ENCODE measurements at regions not wholly inside any gene's neighbourhood (a gene's known extent, or its start where the extent isn't known, plus 50 kb on each side); places are given as distances from the start of the nearest gene placed in this dataset.

DNA sequence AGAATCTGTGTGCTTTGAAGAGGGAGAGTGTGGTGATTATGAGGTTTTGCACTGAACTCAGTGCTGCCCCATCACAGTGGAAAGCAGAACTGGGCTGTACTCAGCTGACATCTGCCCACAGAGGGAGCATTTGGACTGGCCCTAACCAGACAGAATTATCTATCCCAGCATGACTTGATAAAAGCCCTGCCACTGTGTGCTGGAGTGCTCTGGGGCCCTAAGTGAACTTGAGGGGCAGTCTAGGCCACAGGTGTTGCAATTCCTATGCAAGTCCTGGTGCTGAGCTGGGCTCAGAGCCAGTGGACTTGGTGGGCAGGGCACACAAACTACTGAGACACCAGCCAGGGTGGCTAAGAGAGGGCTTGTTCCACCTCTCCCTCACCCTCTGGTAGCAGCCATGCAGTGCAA lies 269.2 kb upstream of the CTNNB1 start:
- Histone ChIP-seq H3K27ac (ENCODE audit: control insufficient read depth, insufficient read depth, low read length) (no peak overlapping the region), H3K27me3 (ENCODE audit: control insufficient read depth, extremely low read depth, insufficient read depth, low read length) (peaks cover 11% of the 10 kb centered on the region), H2AFZ (ENCODE audit: control insufficient read depth, low read length) (no peak overlapping the region), H3K9me1 (ENCODE audit: control insufficient read depth, extremely low read depth, insufficient read depth, low read length) (no peaks in the 10 kb centered on the region), H4K20me1 (ENCODE audit: control insufficient read depth, extremely low read depth, insufficient read depth, low read length) (no peaks in the 10 kb centered on the region), H3K79me2 (ENCODE audit: control insufficient read depth, insufficient read depth, low read length) (no peaks in the 10 kb centered on the region), H3K36me3 (ENCODE audit: control insufficient read depth in 2 of 2, extremely low read depth in 1 of 2, insufficient read depth in 2 of 2, low read length in 2 of 2) (no peaks in the 10 kb centered on the region), H3K4me1 (ENCODE audit: control insufficient read depth, extremely low read depth, insufficient read depth, low read length) (no peaks in the 10 kb centered on the region), H3K9me3 (ENCODE audit: control insufficient read depth, low read depth, low read length) (no peaks in the 10 kb centered on the region), H3K4me3 (ENCODE audit: control insufficient read depth in 2 of 3, extremely low read depth in 1 of 3, insufficient read depth in 2 of 3, low read depth in 1 of 3, low read length in 3 of 3) (no peak overlapping the region), H3K4me2 (ENCODE audit: control insufficient read depth, extremely low read depth, insufficient read depth, low read depth, low read length) (no peak overlapping the region), H3K9ac (ENCODE audit: control insufficient read depth, extremely low read depth, insufficient read depth, low read length) (no peak overlapping the region)
- dilution Hi-C loops (cut with MboI; ENCODE audit: extremely low pct_ligation_motif_present, low sequenced_read_pairs), result no loop called here
- no peak for DNase-seq (ENCODE audit: low read depth, low spot score)
- FAIRE-seq, result no peak
- TF ChIP-seq, protein P1, sequence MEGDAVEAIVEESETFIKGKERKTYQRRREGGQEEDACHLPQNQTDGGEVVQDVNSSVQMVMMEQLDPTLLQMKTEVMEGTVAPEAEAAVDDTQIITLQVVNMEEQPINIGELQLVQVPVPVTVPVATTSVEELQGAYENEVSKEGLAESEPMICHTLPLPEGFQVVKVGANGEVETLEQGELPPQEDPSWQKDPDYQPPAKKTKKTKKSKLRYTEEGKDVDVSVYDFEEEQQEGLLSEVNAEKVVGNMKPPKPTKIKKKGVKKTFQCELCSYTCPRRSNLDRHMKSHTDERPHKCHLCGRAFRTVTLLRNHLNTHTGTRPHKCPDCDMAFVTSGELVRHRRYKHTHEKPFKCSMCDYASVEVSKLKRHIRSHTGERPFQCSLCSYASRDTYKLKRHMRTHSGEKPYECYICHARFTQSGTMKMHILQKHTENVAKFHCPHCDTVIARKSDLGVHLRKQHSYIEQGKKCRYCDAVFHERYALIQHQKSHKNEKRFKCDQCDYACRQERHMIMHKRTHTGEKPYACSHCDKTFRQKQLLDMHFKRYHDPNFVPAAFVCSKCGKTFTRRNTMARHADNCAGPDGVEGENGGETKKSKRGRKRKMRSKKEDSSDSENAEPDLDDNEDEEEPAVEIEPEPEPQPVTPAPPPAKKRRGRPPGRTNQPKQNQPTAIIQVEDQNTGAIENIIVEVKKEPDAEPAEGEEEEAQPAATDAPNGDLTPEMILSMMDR (optimal IDR thresholded peaks at IDR 0.05 in 1 of 3, IDR thresholded peaks at IDR 0.05 in 1 of 3, conservative IDR thresholded peaks at IDR 0.05 in 1 of 3; ENCODE audit: extremely low read depth in 1 of 3, insufficient read depth in 2 of 3, low read length in 3 of 3), result peak in 2 of 3 experiments; percentile 16 to 45
- no peak for TF ChIP-seq EZH2 (IDR thresholded peaks at IDR 0.05; ENCODE audit: low read length)

DNA sequence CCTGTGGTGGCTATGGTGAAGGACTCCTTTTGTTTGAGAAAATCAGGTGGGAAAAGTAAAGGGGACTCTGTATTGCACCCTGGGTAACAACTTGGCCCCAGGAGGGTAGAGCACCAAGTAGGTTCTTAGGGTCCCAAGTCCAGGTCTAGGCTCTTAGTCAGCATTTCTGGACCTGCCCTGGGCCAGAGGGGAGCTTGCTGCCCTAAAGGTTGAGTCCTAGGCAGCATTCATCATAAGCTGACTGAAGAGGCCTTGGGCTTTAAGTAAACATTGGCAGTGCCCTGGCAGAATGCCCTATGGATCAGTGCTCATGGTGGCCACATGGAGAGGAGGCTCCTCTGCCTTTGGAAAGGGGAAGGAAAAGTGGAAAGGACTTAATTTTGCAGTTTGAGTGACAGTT lies 268.5 kb upstream of the CTNNB1 start:
- H4K20me1 ChIP-seq (ENCODE audit: control insufficient read depth, extremely low read depth, insufficient read depth, low read length), result no peaks in the 10 kb centered on the region
- H3K4me3 ChIP-seq (ENCODE audit: control insufficient read depth in 2 of 3, extremely low read depth in 1 of 3, insufficient read depth in 2 of 3, low read depth in 1 of 3, low read length in 3 of 3), result no peak overlapping the region
- no peaks in the 10 kb centered on the region for H3K9me3 ChIP-seq (ENCODE audit: control insufficient read depth, low read depth, low read length)
- dilution Hi-C loops (cut with MboI; ENCODE audit: extremely low pct_ligation_motif_present, low sequenced_read_pairs), result no loop called here
- no peaks in the 10 kb centered on the region for H3K36me3 ChIP-seq (ENCODE audit: control insufficient read depth in 2 of 2, extremely low read depth in 1 of 2, insufficient read depth in 2 of 2, low read length in 2 of 2)
- peaks cover 11% of the 10 kb centered on the region for H3K27me3 ChIP-seq (ENCODE audit: control insufficient read depth, extremely low read depth, insufficient read depth, low read length)
- DNase-seq (ENCODE audit: low read depth, low spot score) (no peak), FAIRE-seq (no peak)
- no peak overlapping the region for H3K4me2 ChIP-seq (ENCODE audit: control insufficient read depth, extremely low read depth, insufficient read depth, low read depth, low read length)
- no peaks in the 10 kb centered on the region for H3K9me1 ChIP-seq (ENCODE audit: control insufficient read depth, extremely low read depth, insufficient read depth, low read length)
- TF ChIP-seq EZH2 (IDR thresholded peaks at IDR 0.05; ENCODE audit: low read length), result no peak
- TF ChIP-seq, protein P1 (optimal IDR thresholded peaks at IDR 0.05 in 1 of 3, IDR thresholded peaks at IDR 0.05 in 1 of 3, conservative IDR thresholded peaks at IDR 0.05 in 1 of 3; ENCODE audit: extremely low read depth in 1 of 3, insufficient read depth in 2 of 3, low read length in 3 of 3), result no peak
- H3K9ac ChIP-seq (ENCODE audit: control insufficient read depth, extremely low read depth, insufficient read depth, low read length), result no peak overlapping the region
- H3K4me1 ChIP-seq (ENCODE audit: control insufficient read depth, extremely low read depth, insufficient read depth, low read length), result no peaks in the 10 kb centered on the region
- no peak overlapping the region for H2AFZ ChIP-seq (ENCODE audit: control insufficient read depth, low read length)
- H3K27ac ChIP-seq (ENCODE audit: control insufficient read depth, insufficient read depth, low read length), result no peak overlapping the region
- H3K79me2 ChIP-seq (ENCODE audit: control insufficient read depth, insufficient read depth, low read length), result no peaks in the 10 kb centered on the region

All from keratinocyte (primary cell).